HepG2 (cell line): ENCODE measurements at regions not wholly inside any gene's neighbourhood (a gene's known extent, or its start where the extent isn't known, plus 50 kb on each side); places are given as distances from the start of the nearest gene placed in this dataset.

Source experiments
- ATAC-seq: fragments of 200-7000 bp; cut with Tn5 transposase; 3 replicates; pipeline ENCODE4 v1.9.1; 2020; ENCODE audit warnings: mild to moderate bottlenecking, moderate library complexity
- BruUV-seq: library from RNA; stranded (reverse); fragments of 400-500 nt; replicated peaks from 2 replicates; lab custom pipeline; 2021; lab: Mats Ljungman, UMichigan
- CTCF ChIA-PET: fragments of 300-600 bp; formaldehyde crosslinking; extraction: SDS; loops from one replicate; lab custom pipeline; 2021; ENCODE audit warnings: low total read pairs, inconsistent platforms, low intra/inter-chr PET ratio; lab: Yijun Ruan, JAX
- POLR2A ChIA-PET: fragments of 350-600 bp; sonication (Branson Sonifier 250); formaldehyde crosslinking; loops from one replicate; lab custom pipeline; 2020; ENCODE audit warnings: antibody characterized with exemption, inconsistent platforms; lab: Yijun Ruan, JAX
- DNase-seq: peaks from one replicate; pipeline ENCODE4 v3.0.0-alpha.2; 2015; ENCODE audit warnings: low spot score
- FAIRE-seq: peaks from 3 replicates; lab custom pipeline; 2011; peaks lifted over from hg19 to GRCh38; lab: Jason Lieb, UNC
- H2AFZ ChIP-seq: one replicate; pipeline ENCODE4 v1.6.1; 2011; ENCODE audit warnings: low read length, inconsistent platforms
- H3K27ac ChIP-seq: fragments of 300-600 bp; 3 replicates; pipeline ENCODE4 v1.8.0; 2011; ENCODE audit warnings: mixed run types, mild to moderate bottlenecking, mixed read lengths, low read length, inconsistent platforms; ENCODE audit not compliant: insufficient read depth; ENCODE audit errors: extremely low read length
- H3K27me3 ChIP-seq, 2 experiments: fragments of 200-600 bp in 1 of 2; 2 replicates in 1 of 2; 3 replicates in 1 of 2; pipeline versions ENCODE4 v1.6.0 to v1.8.0; 2011; ENCODE audit warnings: low read length in 2 of 2, mild to moderate bottlenecking in 2 of 2, moderate library complexity in 2 of 2, inconsistent platforms in 1 of 2; ENCODE audit not compliant: insufficient read depth in 2 of 2, control insufficient read depth in 1 of 2
- H3K36me3 ChIP-seq, 2 experiments: fragments of 200-600 bp in 1 of 2; replicated peaks in 1 of 2; 2 replicates in 1 of 2; 3 replicates in 1 of 2; pipeline versions ENCODE4 v1.5.1 to v1.8.0; 2011; ENCODE audit warnings: low read length in 2 of 2, inconsistent platforms in 1 of 2; ENCODE audit not compliant: insufficient read depth in 2 of 2, control insufficient read depth in 1 of 2
- H3K4me1 ChIP-seq: 2 replicates; pipeline ENCODE4 v1.5.1; 2012; ENCODE audit warnings: low read length, inconsistent platforms; ENCODE audit not compliant: insufficient read depth
- H3K4me2 ChIP-seq: 2 replicates; pipeline ENCODE4 v1.6.0; 2011; ENCODE audit warnings: low read depth, low read length, inconsistent platforms
- H3K4me3 ChIP-seq, 3 experiments: fragments of 200-600 bp in 1 of 3; sonication (generic), shearing (Covaris generic) in 1 of 3; replicated peaks in 1 of 3; 2 replicates each; pipeline ENCODE4 v1.5.1; 2011 to 2016; ENCODE audit warnings: low read length in 3 of 3, inconsistent platforms in 2 of 3, low read depth in 2 of 3, mild to moderate bottlenecking in 2 of 3, control low read depth in 1 of 3, mixed read lengths in 1 of 3; ENCODE audit not compliant: insufficient read depth in 1 of 3
- H3K79me2 ChIP-seq: one replicate; pipeline ENCODE4 v1.6.1; 2011; ENCODE audit warnings: low read length, inconsistent platforms; ENCODE audit not compliant: insufficient read depth
- H3K9ac ChIP-seq: 2 replicates; pipeline ENCODE4 v1.6.0; 2011; ENCODE audit warnings: mild to moderate bottlenecking, low read depth, low read length, inconsistent platforms; ENCODE audit not compliant: insufficient read depth
- H3K9me3 ChIP-seq: 2 replicates; pipeline ENCODE4 v1.5.1; 2012; ENCODE audit warnings: mild to moderate bottlenecking, low read length
- H4K20me1 ChIP-seq: 2 replicates; pipeline ENCODE4 v1.6.0; 2011; ENCODE audit warnings: inconsistent platforms, mild to moderate bottlenecking, low read length, moderate library complexity; ENCODE audit not compliant: insufficient read depth
- EP300 ChIP-seq, 3 experiments: sonication (generic) in 1 of 3; formaldehyde crosslinking in 1 of 3; IDR thresholded peaks; 2 replicates each; pipeline versions ENCODE4 v1.5.1 to v1.6.1; 2011 to 2020; ENCODE audit warnings: low read depth in 2 of 3, low read length in 2 of 3, borderline replicate concordance in 1 of 3, improper control_type of control experiment in 1 of 3, mild to moderate bottlenecking in 1 of 3, missing genetic modification reagents in 1 of 3, moderate library complexity in 1 of 3
- MED13 ChIP-seq: sonication (generic); formaldehyde crosslinking; IDR thresholded peaks from 2 replicates; pipeline ENCODE4 v1.5.0; 2020; ENCODE audit warnings: missing genetic modification reagents
- ZFY ChIP-seq: sonication (generic); formaldehyde crosslinking; IDR thresholded peaks from 2 replicates; pipeline ENCODE4 v1.4.0; 2020; ENCODE audit warnings: missing genetic modification reagents
- ZNF530 ChIP-seq: sonication (generic); formaldehyde crosslinking; IDR thresholded peaks from 2 replicates; pipeline ENCODE4 v1.5.0; 2020; ENCODE audit warnings: low read depth, mild to moderate bottlenecking, missing genetic modification reagents
- ZNF570 ChIP-seq: sonication (generic); formaldehyde crosslinking; IDR thresholded peaks from 2 replicates; pipeline ENCODE4 v1.4.0; 2020; ENCODE audit warnings: mild to moderate bottlenecking, missing genetic modification reagents, borderline replicate concordance
- ZNF605 ChIP-seq: sonication (generic); formaldehyde crosslinking; IDR thresholded peaks from 2 replicates; pipeline ENCODE4 v1.8.0; 2022; ENCODE audit warnings: mild to moderate bottlenecking, missing genetic modification reagents
- ZNF761 ChIP-seq: sonication (generic); formaldehyde crosslinking; conservative IDR thresholded peaks from 2 replicates; pipeline ENCODE4 v1.4.0; 2020; ENCODE audit warnings: mild to moderate bottlenecking, missing genetic modification reagents
- WGBS: methylation state at CpG from one replicate; pipeline ENCODE4 v1.1.6; 2017; ENCODE audit warnings: low lambda C conversion rate; 5-methylcytosine and 5-hydroxymethylcytosine counted together
- in situ Hi-C: cut with HindIII; loops from 2 replicates; pipeline ENCODE4 v1.10.0; 2017; ENCODE audit warnings: low pct_unique_long_range_greater_than_20kb; ENCODE audit not compliant: extremely low pct_ligation_motif_present
- intact Hi-C: fragments of 100-400 bp; cut with micrococcal nuclease; formaldehyde crosslinking; loops from one replicate; pipeline ENCODE4 v1.10.0; 2022; ENCODE audit not compliant: unreplicated experiment
- TF ChIP-seq, protein P1 (sequence below): sonication (generic); formaldehyde crosslinking; IDR thresholded peaks from 2 replicates; pipeline ENCODE4 v1.4.0; 2020; ENCODE audit warnings: missing genetic modification reagents

DNA sequence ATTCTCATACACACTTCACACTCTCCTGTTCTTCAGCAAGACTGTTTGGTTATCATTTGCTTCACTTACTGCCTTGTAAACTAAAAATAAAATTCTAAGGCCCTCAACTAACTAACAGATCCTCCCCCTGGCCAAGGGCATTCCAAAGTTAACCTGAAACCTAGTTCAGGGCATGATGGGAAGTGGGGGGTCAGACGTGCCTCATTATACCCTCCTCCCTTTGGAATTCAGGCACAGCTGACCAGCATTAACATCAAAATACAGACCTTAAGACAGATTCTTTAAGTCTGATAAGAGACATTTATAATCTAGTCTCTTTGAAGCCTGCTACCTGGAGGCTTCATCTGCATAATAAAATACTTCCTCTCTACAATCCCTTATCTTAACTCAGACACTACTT, 221.0 kb downstream of the NOL4 start:
- Histone ChIP-seq H3K9ac (no peak overlapping the region), H3K27ac (no peak overlapping the region), H4K20me1 (no peaks in the 10 kb centered on the region), H3K79me2 (no peaks in the 10 kb centered on the region), H3K4me1 (no peaks in the 10 kb centered on the region), H3K36me3 (no peaks in the 10 kb centered on the region), H3K27me3 (no peaks in the 10 kb centered on the region), H3K4me3 (no peak overlapping the region), H3K4me2 (no peak overlapping the region), H3K9me3 (peaks cover 22% of the 10 kb centered on the region), H2AFZ (no peak overlapping the region)
- ChIA-PET POLR2A (no interaction called here), CTCF (no interaction called here)
- no peak for DNase-seq
- in situ Hi-C loops = no loop called here
- no TSS peak for BruUV-seq
- FAIRE-seq = no peak
- 8% methylated on average over 1 of the region's 1 CpG for WGBS
- ATAC-seq = no peak
- TF ChIP-seq, protein P1, sequence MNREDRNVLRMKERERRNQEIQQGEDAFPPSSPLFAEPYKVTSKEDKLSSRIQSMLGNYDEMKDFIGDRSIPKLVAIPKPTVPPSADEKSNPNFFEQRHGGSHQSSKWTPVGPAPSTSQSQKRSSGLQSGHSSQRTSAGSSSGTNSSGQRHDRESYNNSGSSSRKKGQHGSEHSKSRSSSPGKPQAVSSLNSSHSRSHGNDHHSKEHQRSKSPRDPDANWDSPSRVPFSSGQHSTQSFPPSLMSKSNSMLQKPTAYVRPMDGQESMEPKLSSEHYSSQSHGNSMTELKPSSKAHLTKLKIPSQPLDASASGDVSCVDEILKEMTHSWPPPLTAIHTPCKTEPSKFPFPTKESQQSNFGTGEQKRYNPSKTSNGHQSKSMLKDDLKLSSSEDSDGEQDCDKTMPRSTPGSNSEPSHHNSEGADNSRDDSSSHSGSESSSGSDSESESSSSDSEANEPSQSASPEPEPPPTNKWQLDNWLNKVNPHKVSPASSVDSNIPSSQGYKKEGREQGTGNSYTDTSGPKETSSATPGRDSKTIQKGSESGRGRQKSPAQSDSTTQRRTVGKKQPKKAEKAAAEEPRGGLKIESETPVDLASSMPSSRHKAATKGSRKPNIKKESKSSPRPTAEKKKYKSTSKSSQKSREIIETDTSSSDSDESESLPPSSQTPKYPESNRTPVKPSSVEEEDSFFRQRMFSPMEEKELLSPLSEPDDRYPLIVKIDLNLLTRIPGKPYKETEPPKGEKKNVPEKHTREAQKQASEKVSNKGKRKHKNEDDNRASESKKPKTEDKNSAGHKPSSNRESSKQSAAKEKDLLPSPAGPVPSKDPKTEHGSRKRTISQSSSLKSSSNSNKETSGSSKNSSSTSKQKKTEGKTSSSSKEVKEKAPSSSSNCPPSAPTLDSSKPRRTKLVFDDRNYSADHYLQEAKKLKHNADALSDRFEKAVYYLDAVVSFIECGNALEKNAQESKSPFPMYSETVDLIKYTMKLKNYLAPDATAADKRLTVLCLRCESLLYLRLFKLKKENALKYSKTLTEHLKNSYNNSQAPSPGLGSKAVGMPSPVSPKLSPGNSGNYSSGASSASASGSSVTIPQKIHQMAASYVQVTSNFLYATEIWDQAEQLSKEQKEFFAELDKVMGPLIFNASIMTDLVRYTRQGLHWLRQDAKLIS (CRISPR knock-in tag) = no peak
- TF ChIP-seq ZNF605 (CRISPR knock-in tag) (no peak), ZNF761 (CRISPR knock-in tag) (no peak), ZNF570 (CRISPR knock-in tag) (no peak), EP300 (IDR thresholded peaks at IDR 0.05; ENCODE audit: low read depth in 2 of 2, low read length in 2 of 2) (no peak), EP300 (CRISPR knock-in tag; IDR thresholded peaks at IDR 0.05; ENCODE audit: borderline replicate concordance) (no peak), MED13 (CRISPR knock-in tag) (no peak), ZNF530 (CRISPR knock-in tag) (no peak), ZFY (CRISPR knock-in tag) (no peak)
- intact Hi-C loops = no loop called here
